Left hindlimb (tissue), 1 donor: ENCODE measurements at regions not wholly inside any gene's neighbourhood (a gene's known extent, or its start where the extent isn't known, plus 50 kb on each side); places are given as distances from the start of the nearest gene placed in this dataset.
"Not testable (repeated sequence)": the region's sequence is repeated elsewhere in the genome, so short reads cannot be mapped to it uniquely, and the experiment has no call there.

Experiments
- DNase-seq: peaks from one replicate; pipeline ENCODE4 v3.0.0-alpha.2; 2018

DNA sequence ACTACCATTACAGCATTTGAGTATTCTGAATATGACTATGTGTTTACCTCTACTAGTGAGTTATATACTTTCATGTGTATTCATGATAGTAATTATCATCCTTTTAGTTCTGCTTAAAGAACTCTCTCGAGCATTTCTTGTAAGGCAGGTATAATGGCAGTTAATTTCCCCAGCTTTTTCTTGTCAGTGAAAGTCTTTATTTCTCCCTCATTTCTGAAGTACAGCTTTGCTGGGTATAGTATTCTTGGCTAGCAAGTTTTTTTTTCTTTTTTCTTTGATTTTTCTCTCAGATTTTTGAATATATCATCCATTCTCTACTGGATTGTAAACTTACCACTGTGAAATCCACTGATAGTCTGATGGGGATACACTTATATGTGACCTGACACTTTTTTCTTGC is 165.9 kb upstream of the ARHGAP5 start:
- DNase-seq: no peak

DNA sequence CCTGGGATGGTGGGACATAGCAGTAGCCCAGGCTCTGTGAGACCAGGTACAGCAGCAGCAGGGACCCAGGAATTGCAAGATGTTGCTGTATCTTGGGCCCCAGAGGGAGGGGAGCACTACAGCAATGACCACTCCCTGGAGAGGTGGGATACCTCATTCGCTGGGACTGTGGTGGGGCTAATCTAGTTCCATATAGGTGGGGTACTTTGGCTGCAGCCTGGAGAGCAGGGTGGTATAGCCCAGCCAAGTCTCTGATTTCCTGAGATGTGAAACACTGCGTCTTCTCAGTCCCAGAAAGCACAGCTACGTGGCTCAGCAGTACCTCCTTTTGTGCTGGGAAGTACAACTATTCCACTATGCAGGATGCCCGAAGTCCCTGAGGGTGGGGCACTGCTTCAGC is 163.7 kb upstream of the ARHGAP5 start:
- no peak for DNase-seq

DNA sequence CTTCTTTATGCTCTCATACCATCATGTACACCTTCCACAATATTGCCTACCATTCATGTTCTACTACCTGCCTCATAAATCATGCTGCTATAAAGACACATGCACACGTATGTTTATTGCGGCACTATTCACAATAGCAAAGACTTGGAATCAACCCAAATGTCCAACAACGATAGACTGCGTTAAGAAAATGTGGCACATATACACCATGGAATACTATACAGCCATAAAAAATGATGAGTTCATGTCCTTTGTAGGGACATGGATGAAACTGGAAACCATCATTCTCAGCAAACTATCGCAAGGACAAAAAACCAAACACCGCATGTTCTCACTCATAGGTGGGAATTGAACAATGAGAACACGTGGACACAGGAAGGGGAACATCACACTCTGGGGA is 158.8 kb upstream of the ARHGAP5 start:
- DNase-seq: not testable (repeated sequence)

DNA sequence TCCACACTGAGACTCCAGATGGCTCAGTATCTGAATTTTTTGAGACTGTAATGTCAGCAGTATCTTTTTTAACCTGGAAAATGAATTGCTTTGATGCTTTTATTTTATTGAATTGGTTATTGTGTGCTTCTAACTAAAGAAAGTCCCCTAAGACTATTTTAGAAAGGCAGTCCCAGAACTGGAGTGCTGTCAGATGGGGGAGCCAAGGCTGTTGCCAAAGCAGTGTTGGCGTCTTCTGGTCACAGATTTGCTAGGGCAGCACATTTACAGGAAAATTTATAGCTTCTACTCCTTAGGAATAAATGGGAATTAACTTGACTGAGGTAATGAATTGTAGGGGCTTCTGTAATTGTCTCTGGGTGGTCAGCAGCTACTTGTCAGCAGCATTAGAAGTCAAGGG is 157.1 kb upstream of the ARHGAP5 start:
- DNase-seq: no peak

DNA sequence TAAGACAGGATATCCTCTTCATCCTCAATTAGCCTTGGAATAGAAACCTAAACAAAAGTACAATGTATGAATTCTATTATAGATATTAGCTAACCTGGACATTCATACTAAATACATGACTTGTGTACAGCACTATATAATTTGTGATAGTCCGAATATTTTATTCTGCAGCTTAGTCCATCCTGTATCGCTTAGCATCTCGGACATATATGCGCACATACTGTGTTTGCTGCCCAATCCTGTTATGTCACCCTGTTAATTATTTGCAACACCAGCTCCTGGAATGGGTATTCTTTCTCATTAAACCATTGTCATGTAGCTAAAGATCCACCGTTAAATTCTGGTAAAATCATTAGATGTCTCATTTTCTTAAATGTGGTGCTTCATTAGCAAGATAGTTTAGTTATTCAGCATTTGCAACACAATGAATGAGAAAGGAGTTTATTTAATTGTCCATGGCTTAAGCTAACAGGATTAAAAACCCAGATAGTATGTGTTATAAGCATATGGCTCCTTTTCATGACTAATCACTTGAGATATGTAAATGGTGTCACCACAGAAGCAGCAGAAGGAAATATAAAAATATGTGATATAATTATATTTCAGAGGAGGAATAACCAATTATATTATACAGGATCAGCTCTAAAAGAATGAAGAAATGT is 156.0 kb upstream of the ARHGAP5 start:
- no peak for DNase-seq

DNA sequence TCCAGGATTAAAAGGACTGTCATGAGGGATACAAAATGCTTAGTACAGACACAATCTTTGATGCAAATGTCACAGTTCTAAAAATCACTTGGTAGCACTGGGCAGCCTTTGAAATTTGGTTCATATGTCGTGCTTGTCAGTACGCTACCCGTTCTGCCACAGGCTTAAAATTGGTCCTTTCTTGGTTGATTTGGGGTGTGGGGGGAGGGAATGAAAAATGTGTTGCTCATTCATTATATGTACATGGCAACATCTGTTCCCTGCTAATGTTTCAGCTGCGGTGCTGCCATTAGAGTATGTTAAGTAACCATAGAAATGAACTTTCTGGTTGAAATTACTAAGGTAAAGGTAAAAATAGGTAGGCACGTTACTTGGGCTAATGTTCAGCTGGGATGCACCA is 155.4 kb upstream of the ARHGAP5 start:
- no peak for DNase-seq

DNA sequence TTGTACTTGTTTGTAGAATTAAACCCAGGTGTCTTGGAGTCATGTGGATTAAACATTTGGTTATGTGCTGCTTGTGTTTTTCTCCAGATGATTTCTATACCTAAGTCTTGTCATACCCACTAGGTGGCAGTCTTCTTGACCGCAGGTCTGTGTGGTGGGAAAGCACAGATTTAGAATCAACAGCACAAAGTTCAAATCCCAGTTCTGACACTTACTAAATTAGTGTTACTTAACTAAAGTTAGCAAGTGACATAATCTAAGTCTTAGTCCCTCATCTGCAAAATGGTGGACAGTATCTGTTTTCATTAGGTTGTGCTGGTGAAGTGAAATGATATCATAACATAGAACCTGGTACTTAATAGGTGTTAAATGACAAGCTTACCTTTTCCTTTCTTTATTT is 151.0 kb upstream of the ARHGAP5 start:
- no peak for DNase-seq

DNA sequence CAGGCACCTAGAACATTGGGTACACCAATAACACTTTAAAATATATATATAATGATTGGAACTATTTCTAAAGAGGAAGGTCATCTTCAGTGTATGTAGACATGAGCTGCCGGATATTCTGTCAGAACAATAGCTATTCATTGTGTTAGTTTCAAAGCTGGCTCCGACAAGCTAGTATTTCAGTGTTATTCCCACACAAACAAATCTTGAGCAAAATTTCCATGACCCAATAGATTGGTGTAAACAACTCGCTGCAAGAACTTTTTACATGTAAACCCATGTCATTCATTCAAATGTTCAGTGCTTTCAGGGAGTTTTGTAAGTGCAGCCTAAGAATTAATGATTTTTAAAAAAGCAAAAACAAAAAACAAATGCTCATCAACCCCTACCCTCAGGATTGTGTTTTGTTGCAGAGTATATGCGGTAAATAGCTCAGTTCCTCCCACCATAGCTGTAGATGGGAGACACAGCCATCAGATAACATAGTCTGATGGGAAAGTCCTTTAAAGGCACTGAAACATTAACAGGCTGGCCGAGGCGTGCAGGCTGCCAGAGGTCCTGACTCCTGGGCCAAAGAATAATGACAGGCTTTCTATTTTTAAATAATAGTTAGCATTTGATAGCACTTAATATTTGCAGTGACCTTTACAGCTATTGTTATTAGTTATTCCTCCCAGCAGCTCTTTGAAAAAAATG is 150.3 kb upstream of the ARHGAP5 start:
- no peak for DNase-seq

DNA sequence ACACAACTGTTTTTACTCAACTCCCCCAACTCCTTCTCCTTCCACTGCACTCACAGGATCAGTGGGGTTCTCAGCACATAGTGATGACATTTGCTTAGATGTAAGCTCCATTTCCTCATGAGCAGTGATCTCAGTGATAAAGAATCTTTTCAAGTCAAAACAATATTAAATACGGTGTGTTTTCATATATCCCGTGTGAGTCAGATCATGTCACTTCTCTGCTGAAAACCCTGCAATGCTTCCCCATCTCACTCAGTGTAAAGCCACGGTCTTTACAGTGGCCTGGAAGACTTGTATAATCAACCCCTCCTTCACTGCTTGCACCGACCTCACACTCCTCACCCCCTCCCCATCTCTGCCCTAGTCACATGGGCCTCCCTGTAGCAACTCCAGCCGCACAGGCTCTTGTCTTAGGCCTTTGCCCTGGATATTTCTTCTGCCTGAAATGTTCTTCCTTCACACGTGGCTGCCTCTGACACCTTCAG is 149.7 kb upstream of the ARHGAP5 start:
- no peak for DNase-seq

DNA sequence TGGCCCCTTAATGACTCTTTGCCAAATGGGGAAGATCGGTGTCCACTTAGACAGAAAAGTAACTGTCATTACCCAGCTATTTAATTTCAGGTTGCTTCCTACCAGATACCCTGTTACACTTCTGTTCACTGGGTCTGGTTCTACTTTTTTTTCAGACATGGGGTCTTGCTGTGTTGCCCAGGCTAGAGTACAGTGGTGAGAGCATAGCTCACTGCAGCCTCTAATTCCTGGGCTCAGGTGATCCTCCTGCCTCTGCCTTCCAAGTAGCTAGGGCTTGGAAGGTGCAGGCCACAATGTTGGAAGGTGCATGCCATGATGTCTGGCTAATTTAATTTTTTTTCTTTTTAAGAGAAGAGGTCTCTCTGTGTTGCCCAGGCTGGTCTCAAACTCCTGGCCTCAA is 147.0 kb upstream of the ARHGAP5 start:
- DNase-seq: no peak

DNA sequence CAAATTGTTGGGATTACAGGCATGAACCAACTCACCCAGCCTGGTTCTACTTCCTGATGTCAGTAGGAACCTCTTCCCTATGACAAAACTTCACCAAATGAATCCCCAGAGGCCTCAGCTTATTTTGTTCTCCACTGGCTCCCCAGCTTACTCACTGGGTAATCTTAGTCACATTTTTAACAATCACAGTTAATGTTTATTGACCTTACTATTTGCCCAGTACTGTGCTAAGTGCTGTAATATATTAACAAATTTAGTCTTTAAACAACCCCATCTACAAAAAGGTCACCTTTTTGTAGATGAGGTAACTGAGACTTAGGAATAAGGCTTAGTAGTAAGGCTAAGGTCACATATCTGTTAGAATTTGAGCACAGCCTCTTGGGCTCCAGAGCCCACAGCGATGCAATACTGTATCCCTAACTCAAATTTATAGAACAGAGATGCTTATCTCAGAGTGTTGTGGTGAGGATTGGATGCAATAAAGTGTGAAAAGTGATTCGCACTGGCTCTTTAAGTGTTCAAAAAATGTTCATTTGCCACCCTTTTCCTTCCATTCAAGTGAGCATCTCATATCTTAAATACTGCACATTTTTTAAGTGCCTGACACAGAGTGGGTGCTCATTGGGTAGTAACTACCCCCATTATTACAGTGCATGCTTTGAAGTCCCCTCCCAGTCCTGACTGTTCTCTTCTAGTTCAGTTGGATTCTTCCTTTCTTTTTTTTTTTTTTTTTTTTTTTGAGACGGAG is 146.4 kb upstream of the ARHGAP5 start:
- no peak for DNase-seq

DNA sequence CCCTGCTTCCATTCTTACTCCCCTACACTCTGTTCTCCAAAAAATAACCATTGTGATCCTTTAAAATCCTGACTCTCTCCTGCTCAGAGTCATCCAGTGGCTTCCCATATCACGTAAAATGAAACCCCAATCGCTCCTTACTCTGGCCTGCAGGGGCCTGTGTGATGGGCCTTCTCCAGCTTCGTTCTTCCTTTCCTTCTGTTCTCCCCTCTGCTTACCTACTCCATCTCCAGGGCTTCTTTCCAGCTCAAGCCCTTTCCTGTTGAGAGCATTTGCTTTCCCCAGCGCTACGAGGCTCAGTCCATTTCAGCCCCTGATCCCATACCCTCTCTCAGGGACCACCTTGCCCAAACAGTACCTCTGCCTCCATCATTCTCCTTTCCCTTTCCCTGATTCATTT is 144.4 kb upstream of the ARHGAP5 start:
- no peak for DNase-seq

DNA sequence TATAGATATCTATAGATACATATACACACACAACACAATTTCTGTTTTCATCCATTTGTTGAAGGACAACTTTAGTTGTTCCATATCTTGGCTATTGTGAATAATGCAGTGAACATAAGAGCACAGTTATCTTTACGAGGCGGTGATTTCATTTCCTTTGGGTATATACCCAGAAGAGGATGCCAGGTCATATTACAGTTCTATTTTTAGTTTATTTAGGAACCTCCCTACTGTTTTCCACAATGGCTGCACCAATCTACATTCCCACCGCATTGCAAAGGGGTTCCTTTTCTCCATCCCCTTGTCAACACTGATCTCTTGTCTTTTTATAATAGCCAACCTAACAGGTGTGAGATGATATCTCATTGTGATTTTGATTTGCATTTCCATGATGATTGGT is 143.4 kb upstream of the ARHGAP5 start:
- no peak for DNase-seq

DNA sequence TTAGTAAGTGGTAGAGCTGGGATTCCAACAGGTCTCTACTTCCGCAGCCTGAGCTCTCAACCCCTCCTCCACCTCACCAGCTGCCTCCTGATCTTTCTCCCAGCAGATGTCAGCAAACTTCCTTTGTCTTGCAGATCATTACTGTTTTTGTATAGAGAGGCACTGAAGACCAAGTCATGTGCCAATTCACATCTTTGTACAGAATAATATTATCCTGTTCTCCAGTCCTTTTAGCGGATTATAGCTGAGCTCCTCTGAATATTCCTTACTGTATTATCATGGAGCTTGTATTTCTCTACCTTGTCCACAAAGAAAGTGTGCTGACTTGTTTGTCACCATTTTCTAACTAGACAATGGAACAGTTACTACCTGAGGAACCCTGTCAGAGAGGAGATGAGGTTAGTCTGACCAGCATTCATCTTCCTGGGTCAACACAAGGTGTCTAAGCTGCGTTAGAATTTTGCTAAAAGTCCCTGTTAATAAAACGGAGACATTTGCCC is 142.3 kb upstream of the ARHGAP5 start:
- DNase-seq: peak; percentile 42

DNA sequence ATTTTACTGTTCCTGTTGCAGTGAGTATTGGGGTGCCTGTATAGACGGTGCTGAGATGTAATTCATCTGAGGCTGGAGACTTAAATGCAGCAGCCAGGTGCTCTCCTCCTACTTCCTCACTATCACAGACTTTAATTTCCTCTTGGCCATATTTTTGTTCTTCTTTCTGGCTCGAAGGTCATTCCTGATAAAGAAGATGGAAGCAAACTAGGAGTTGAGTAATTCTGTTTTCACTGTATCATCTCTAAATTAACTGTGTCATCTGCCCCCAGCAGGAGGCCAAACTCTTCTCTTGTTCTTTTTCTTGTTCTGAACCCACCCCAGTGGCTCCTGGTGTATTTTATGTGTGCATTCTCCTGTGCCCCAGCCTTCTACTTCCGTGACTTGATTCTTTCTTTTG is 141.7 kb upstream of the ARHGAP5 start:
- no peak for DNase-seq

DNA sequence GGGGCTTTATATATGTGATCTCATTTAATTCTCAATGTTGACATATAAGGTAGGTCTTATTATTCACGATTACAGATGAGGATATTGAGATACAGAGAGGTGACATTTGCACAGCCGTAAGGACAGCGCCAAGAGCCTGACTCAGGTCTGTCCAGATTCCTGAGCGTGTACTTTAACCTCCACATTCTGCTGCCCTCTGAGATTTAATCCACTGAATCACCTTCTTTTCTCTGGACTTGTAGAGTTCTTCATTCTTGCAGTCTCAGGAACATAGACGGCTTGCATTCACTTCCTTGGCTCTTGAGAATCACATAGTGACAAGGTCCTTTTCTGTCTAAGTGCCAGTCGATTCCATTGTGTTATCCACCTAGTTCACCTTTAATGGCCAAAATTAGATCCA is 141.0 kb upstream of the ARHGAP5 start:
- DNase-seq: no peak

DNA sequence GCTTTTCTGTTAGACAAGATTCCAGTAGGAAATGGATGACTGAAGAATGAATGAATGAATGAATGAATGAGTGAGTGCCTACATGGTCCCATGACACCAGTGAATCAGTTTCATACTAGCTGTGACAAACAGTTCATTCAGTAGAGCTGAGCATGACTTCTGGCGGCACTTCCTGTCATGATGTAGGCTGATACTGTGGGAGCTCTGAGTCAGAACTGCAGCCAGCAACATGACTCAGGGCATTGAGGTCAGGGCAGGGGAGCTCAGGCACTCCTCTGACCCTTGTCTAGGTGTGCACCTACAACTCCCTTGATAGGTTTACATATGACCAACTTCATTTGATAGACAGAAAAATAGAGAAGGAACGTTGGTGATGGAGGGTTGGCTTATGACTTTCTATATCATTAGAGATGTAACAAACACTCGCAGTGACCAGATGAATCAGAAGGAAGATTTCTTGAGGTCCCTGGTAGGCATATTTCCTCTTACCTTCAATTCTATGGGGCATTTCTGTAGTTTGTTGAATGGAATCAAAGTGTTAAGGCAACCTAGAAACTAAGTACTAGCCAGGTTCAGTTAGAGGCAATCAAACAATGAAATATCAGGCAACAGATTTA is 139.3 kb upstream of the ARHGAP5 start:
- no peak for DNase-seq

DNA sequence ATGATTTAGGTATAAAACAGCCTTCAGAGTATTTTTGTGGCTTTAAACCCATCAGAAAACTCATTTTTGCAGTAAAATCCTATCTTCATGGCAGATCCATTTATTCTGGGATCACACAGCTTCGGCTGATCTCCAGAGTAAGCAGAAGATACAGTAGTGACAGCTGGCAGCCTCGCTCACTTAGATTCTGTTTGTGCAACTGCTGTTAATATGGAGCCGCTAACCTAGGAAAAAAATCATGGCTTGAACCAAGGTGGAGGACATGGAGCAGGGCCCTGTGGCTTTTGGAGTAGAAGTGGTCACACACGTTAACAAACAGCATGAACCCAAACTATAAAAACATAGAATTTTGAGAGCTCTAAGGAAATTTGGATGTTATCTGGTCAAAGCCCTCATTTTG is 137.2 kb upstream of the ARHGAP5 start:
- DNase-seq: no peak

DNA sequence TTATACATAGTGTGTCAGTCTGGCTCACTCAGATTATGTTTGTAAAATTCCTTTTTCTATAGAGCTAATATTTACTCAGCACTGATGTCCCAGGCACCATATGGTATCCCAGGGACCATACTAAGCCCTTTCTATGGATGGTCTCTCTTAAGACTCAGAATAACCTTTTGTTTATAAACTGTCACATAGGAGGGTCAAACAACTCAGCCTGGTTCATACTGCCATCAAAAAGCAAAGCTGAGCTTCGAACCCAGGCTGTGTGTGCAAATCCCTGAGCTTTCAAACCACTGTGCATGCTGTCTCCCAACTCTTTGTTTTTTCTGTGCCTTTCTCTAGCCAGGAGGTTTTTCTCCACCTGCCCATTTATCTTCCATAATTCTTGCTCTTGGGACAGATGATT is 135.6 kb upstream of the ARHGAP5 start:
- DNase-seq: no peak

DNA sequence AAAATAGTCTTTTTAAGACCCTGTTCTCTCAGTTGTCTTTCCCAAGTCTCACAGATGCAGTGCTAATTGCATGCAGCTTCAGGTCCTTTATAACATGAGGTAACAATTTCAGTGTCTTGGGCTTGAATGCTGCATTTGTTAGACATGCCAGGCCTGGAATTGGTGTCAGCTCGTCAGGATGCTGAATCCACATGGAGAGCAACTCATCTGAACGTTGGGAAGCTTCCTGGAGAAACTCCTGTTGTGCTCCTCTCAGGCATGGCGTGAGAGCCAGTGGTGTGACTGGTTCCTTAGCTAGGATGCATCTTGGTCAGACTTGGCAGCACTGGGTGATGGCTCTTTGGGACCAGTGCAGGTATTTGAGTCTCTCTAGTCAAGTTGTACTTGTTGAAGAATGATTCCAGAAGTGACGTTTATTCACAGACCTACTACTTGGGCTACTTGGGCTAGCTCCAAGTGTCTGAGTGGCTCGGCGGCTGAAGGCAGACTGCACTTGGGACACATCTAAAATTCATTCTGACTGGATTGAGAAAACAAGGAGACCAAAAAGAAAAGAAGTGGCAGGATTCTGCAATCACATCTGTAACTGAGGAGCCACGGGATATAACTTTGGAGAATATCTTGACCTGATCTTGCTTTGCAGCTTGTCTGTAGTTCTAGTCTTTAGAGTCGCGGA is 134.8 kb upstream of the ARHGAP5 start:
- no peak for DNase-seq

DNA sequence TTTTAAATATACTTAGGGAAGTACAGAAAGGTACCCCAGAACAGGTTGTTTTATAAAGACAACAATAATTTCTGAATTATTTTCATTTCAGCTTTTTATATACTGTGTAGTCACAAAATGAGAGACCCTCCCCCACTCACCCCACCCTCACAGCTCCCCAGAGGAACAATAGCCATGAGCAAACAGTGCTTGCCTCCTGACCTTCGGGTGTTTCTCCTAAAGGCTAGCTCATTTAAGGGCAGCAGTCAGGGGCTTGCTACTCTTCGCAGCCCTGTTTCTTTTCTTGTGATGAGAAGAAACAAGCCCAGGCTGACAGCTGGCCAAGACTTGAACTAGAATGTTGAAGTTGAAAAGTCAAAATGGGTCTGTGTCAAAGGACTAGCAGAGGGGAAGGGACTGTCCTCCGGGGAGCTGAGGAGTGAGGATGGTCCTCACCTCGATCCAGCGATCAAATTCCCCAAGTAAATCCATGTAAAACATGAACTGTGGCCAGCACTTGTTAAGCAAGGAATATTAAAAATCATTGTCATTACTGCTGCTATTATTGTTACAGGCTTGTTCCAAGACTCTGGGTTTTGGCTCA is 133.8 kb upstream of the ARHGAP5 start:
- DNase-seq: no peak

DNA sequence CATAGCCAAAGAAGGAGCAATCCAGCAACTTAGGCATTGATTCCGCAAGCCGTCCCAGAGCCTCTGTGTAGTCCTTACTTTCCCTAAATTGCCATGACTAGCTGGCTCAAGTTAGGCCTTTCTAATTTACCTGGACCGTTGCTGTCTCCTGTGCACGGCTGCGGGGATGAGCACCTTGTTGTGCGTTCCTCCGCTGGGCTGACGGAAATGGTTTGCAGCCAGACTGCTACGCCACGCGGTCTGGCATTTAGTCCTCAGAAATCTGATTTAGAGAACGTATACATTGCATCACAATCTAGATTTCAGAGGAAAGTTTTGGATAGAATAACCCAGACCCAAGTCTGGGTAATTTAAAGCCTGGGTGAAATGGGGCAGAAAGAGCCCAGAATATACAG is 133.2 kb upstream of the ARHGAP5 start:
- DNase-seq: no peak
